GM10248 (cell line): ENCODE measurements at regions not wholly inside any gene's neighbourhood (a gene's known extent, or its start where the extent isn't known, plus 50 kb on each side); places are given as distances from the start of the nearest gene placed in this dataset.

ENCODE experiments used
- CTCF ChIA-PET: fragments of 300-600 bp; sonication (Branson Sonifier 250); formaldehyde crosslinking; extraction: SDS; loops from one replicate; lab custom pipeline; 2021; ENCODE audit warnings: antibody characterized with exemption; lab: Yijun Ruan, JAX
- POLR2A ChIA-PET: fragments of 350-650 bp; sonication (Branson Sonifier 250); formaldehyde crosslinking; extraction: SDS; loops from one replicate; lab custom pipeline; 2020; ENCODE audit warnings: antibody characterized with exemption; lab: Yijun Ruan, JAX
- DNase-seq: peaks from one replicate; pipeline ENCODE4 v3.0.0; 2012; ENCODE audit errors: extremely low spot score
- CTCF ChIP-seq: IDR thresholded peaks from 2 replicates; pipeline ENCODE4 v1.5.1; 2012; ENCODE audit warnings: mild to moderate bottlenecking, low read depth; ENCODE audit errors: extremely low read depth, missing control alignments, control extremely low read depth

- ChIA-PET CTCF (no interaction called here), POLR2A (no interaction called here)
- no peak for DNase-seq
- TF ChIP-seq CTCF, result no peak
These were observed 246.3 kb upstream of the KLF4 start for GRCh38 chr9:107735821-107736220.

GRCh38 chr9:107734256-107735013 lies 244.9 kb upstream of the KLF4 start:
- POLR2A ChIA-PET, result no interaction called here
- DNase-seq, result no peak
- CTCF ChIA-PET, result interaction anchor here (1.3 kb wide), 1 partner anchor 9 kb away, joined by 3 read pairs; no protein-coding TSS in a partner anchor
- TF ChIP-seq CTCF, result no peak

GRCh38 chr9:107733523-107733894 lies 243.9 kb upstream of the KLF4 start:
- ChIA-PET POLR2A (no interaction called here), CTCF (interaction anchor here (1.3 kb wide), 1 partner anchor 10 kb away, joined by 3 read pairs; no protein-coding TSS in a partner anchor)
- TF ChIP-seq CTCF, result no peak
- no peak for DNase-seq

GRCh38 chr9:107732781-107733522 lies 243.4 kb upstream of the KLF4 start:
- CTCF ChIA-PET, result interaction anchor here (1.3 kb wide), 1 partner anchor 10 kb away, joined by 3 read pairs; no protein-coding TSS in a partner anchor
- POLR2A ChIA-PET, result no interaction called here
- TF ChIP-seq CTCF, result no peak
- DNase-seq, result no peak

- DNase-seq, result no peak
- no peak for TF ChIP-seq CTCF
- ChIA-PET CTCF (interaction anchor here (1.3 to 1.5 kb wide), 3 partner anchors 9 to 20 kb away, joined by 3 to 5 read pairs (median 3); no protein-coding TSS in a partner anchor), POLR2A (no interaction called here)
These were observed 241.7 kb upstream of the KLF4 start for GRCh38 chr9:107731115-107731762.

GRCh38 chr9:107730666-107731065 lies 241.1 kb upstream of the KLF4 start:
- CTCF ChIA-PET, result interaction anchor here (1.3 to 1.5 kb wide), 3 partner anchors 9 to 21 kb away, joined by 3 to 5 read pairs (median 3); no protein-coding TSS in a partner anchor
- POLR2A ChIA-PET, result no interaction called here

More at GRCh38 chr9:107730666-107731065, 241.1 kb upstream of the KLF4 start:
- no peak for TF ChIP-seq CTCF
- no peak for DNase-seq
